22Rv1 (cell line): ENCODE measurements at regions not wholly inside any gene's neighbourhood (a gene's known extent, or its start where the extent isn't known, plus 50 kb on each side); places are given as distances from the start of the nearest gene placed in this dataset.

Experiments
- CTCF ChIP-seq: fragments of 450-650 bp; IDR thresholded peaks from 2 replicates; pipeline ENCODE4 v1.5.1; 2017; ENCODE audit warnings: mild to moderate bottlenecking
- ZFX ChIP-seq: fragments of 450-650 bp; IDR thresholded peaks from 2 replicates; pipeline ENCODE4 v1.6.1; 2017; ENCODE audit warnings: antibody characterized with exemption, borderline replicate concordance

- TF ChIP-seq CTCF = no peak
- no peak for TF ChIP-seq ZFX
Measured at GRCh38 chr7:131959106-131959812, 402.8 kb upstream of the PODXL start.
